MCF 10A (cell line): ENCODE measurements at regions not wholly inside any gene's neighbourhood (a gene's known extent, or its start where the extent isn't known, plus 50 kb on each side); places are given as distances from the start of the nearest gene placed in this dataset.

Experiments
- BruUV-seq: library from RNA; stranded (reverse); fragments of 400-500 nt; replicated peaks from 2 replicates; lab custom pipeline; 2021; lab: Mats Ljungman, UMichigan
- CTCF ChIA-PET: fragments of 300-600 bp; sonication (Branson Sonifier 250); formaldehyde crosslinking; extraction: SDS; loops from one replicate; lab custom pipeline; 2021; ENCODE audit warnings: antibody characterized with exemption, inconsistent platforms; lab: Yijun Ruan, JAX
- POLR2A ChIA-PET: fragments of 300-600, 350-650 bp; sonication (Branson Sonifier 250); formaldehyde crosslinking; extraction: SDS; loops from one replicate; lab custom pipeline; 2020; ENCODE audit warnings: antibody characterized with exemption, inconsistent platforms; lab: Yijun Ruan, JAX
- DNase-seq: peaks from one replicate; pipeline ENCODE4 v3.0.0-alpha.2; 2018; ENCODE audit not compliant: unreplicated experiment
- H3K27ac Mint-ChIP-seq: one replicate; pipeline ENCODE4 v1.8.0; 2022; ENCODE audit warnings: mild to moderate bottlenecking, low read depth, mixed read lengths; ENCODE audit not compliant: unreplicated experiment
- H3K27me3 Mint-ChIP-seq: one replicate; pipeline ENCODE4 v1.8.0; 2022; ENCODE audit warnings: mixed read lengths; ENCODE audit not compliant: insufficient read depth, unreplicated experiment
- H3K36me3 Mint-ChIP-seq: one replicate; pipeline ENCODE4 v1.8.0; 2022; ENCODE audit warnings: mild to moderate bottlenecking, moderate library complexity, mixed read lengths; ENCODE audit not compliant: insufficient read depth, unreplicated experiment
- H3K4me1 Mint-ChIP-seq: one replicate; pipeline ENCODE4 v1.8.0; 2022; ENCODE audit warnings: mixed read lengths; ENCODE audit not compliant: insufficient read depth, unreplicated experiment
- H3K4me3 Mint-ChIP-seq: one replicate; pipeline ENCODE4 v1.8.0; 2022; ENCODE audit warnings: mild to moderate bottlenecking, moderate library complexity, mixed read lengths; ENCODE audit not compliant: unreplicated experiment
- H3K9me3 Mint-ChIP-seq: one replicate; pipeline ENCODE4 v1.8.0; 2022; ENCODE audit warnings: mixed read lengths; ENCODE audit not compliant: unreplicated experiment
- CTCF ChIP-seq: fragments of 200-600 bp; IDR thresholded peaks from one replicate; pipeline ENCODE4 v1.8.0; 2022; ENCODE audit warnings: antibody characterized with exemption, mild to moderate bottlenecking; ENCODE audit not compliant: unreplicated experiment
- intact Hi-C: fragments of 100-400 bp; cut with micrococcal nuclease; formaldehyde crosslinking; loops from 2 replicates; pipeline ENCODE4 v1.14.1; 2022

DNA sequence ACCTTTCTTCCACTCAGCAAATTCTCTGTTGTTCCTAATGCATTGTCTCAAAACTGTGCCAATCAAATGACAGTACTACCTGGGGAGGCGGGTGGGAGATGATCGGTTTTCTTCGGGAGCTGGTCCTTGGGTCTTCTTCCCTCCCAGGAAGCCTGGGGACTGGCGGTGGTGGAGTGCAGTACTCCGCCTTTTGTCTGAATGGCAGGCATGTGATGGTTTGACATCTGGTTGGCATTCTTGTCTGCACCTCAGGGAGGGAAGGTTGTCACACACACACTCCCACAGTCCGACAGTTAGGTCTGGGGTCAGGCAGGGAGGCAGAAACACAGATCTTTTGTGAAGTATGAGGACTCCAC is 114.8 kb downstream of the SNAPC1 start:
- no peak for DNase-seq
- CTCF ChIA-PET, result interaction anchor here (1.1 kb wide), 1 partner anchor 17 kb away, joined by 3 read pairs; no protein-coding TSS in a partner anchor
- H3K36me3 Mint-ChIP-seq, result no peaks in the 10 kb centered on the region
- TF ChIP-seq CTCF, result no peak
- H3K27me3 Mint-ChIP-seq, result peaks cover 14% of the 10 kb centered on the region
- no TSS peak for BruUV-seq
- POLR2A ChIA-PET, result interaction anchor here (0.6 kb wide), 1 partner anchor 130 kb away, joined by 3 read pairs; no protein-coding TSS in a partner anchor
- no peak overlapping the region for H3K27ac Mint-ChIP-seq
- no peak overlapping the region for H3K4me3 Mint-ChIP-seq
- H3K4me1 Mint-ChIP-seq, result no peaks in the 10 kb centered on the region
- H3K9me3 Mint-ChIP-seq, result no peaks in the 10 kb centered on the region
- intact Hi-C loops, result no loop called here

- Mint-ChIP-seq H3K9me3 (no peaks in the 10 kb centered on the region), H3K4me1 (no peaks in the 10 kb centered on the region), H3K4me3 (no peak overlapping the region), H3K27ac (no peak overlapping the region), H3K36me3 (no peaks in the 10 kb centered on the region), H3K27me3 (peaks cover 14% of the 10 kb centered on the region)
- CTCF ChIA-PET, result interaction anchor here (0.7 to 1.1 kb wide), 3 partner anchors 16 to 285 kb away, joined by 3 read pairs; no protein-coding TSS in a partner anchor
- TF ChIP-seq CTCF, result no peak
- POLR2A ChIA-PET, result no interaction called here
- intact Hi-C loops, result no loop called here
- DNase-seq, result no peak
- BruUV-seq, result no TSS peak
Measured at GRCh38 chr14:61877768-61878167, 115.5 kb downstream of the SNAPC1 start.

DNA sequence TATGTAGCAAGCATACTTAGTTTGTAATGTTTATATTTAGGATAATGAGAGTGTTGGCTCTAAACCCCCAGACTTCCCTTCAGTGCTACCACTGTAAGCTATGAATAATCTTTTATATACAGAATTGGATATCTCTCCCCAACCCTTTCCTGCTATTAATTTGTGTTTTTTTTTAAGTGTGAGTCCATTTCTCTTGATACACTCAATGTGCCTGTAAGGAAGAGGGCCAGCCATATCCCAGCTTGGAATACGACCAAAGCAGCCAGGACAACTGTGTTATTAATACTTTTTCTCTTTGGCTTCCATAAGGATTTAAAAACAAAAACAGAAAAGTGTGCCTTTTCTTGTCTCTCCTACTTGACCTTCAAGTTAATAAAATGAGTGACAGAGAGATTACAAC is 116.7 kb downstream of the SNAPC1 start:
- Mint-ChIP-seq H3K9me3 (no peaks in the 10 kb centered on the region), H3K4me3 (no peak overlapping the region), H3K27ac (no peak overlapping the region), H3K27me3 (peaks cover 14% of the 10 kb centered on the region), H3K4me1 (no peaks in the 10 kb centered on the region), H3K36me3 (no peaks in the 10 kb centered on the region)
- no TSS peak for BruUV-seq
- no peak for DNase-seq
- ChIA-PET CTCF (interaction anchor here (0.6 kb wide), 1 partner anchor 15 kb away, joined by 3 read pairs; no protein-coding TSS in a partner anchor), POLR2A (no interaction called here)
- TF ChIP-seq CTCF, result no peak
- intact Hi-C loops, result no loop called here

DNA sequence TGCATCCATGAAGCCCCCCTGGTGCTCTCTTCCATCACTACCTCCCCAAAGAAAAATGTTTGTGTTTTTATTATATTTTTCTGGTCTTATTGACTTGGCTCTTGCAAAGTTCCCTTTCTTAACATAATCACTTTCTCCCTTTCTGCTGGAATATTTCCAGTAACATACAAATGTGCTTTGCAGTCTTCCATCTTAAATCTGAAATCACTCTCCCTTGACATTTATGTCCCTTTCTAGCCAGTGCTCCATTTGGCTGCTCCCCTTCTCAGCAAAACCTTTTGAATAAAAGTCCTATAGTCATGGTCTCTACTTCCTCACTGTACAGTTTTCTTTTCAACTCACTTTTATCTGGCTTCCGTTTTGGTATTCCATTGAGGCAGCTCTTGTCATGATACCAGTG is 118.8 kb downstream of the SNAPC1 start:
- no peaks in the 10 kb centered on the region for H3K36me3 Mint-ChIP-seq
- H3K9me3 Mint-ChIP-seq, result no peaks in the 10 kb centered on the region
- ChIA-PET CTCF (no interaction called here), POLR2A (no interaction called here)
- intact Hi-C loops, result no loop called here
- BruUV-seq, result no TSS peak
- no peak overlapping the region for H3K4me3 Mint-ChIP-seq
- peaks cover 14% of the 10 kb centered on the region for H3K27me3 Mint-ChIP-seq
- DNase-seq, result no peak
- no peak for TF ChIP-seq CTCF
- no peaks in the 10 kb centered on the region for H3K4me1 Mint-ChIP-seq
- H3K27ac Mint-ChIP-seq, result no peak overlapping the region
